WTC11 (cell line): ENCODE measurements at regions not wholly inside any gene's neighbourhood (a gene's known extent, or its start where the extent isn't known, plus 50 kb on each side); places are given as distances from the start of the nearest gene placed in this dataset.

ENCODE experiments used
- CBFB ChIP-seq: sonication (generic); formaldehyde crosslinking; IDR thresholded peaks from 2 replicates; pipeline ENCODE4 v1.8.1; 2022; ENCODE audit warnings: mild to moderate bottlenecking, low read depth, missing genetic modification reagents
- MAX ChIP-seq: sonication (generic); formaldehyde crosslinking; IDR thresholded peaks from 2 replicates; pipeline ENCODE4 v1.8.0; 2022; ENCODE audit warnings: mild to moderate bottlenecking, missing genetic modification reagents
- MXD4 ChIP-seq: fragments of 250-450 bp; sonication (Bioruptor Pico); IDR thresholded peaks from 2 replicates; pipeline ENCODE4 v1.8.0; 2021; ENCODE audit warnings: mild to moderate bottlenecking, moderate library complexity, borderline replicate concordance
- PREB ChIP-seq: sonication (generic); formaldehyde crosslinking; IDR thresholded peaks from 2 replicates; pipeline ENCODE4 v1.8.1; 2022; ENCODE audit warnings: mild to moderate bottlenecking, missing genetic modification reagents, moderate library complexity, borderline replicate concordance
- USF1 ChIP-seq: sonication (generic); formaldehyde crosslinking; IDR thresholded peaks from 2 replicates; pipeline ENCODE4 v1.8.0; 2022; ENCODE audit warnings: mild to moderate bottlenecking, missing genetic modification reagents
- TF ChIP-seq, protein P1 (sequence below): fragments of 200-600 bp; IDR thresholded peaks from 2 replicates; pipeline ENCODE4 v1.8.0; 2022; ENCODE audit warnings: antibody characterized with exemption
- TF ChIP-seq, protein P2 (sequence below): sonication (generic); formaldehyde crosslinking; IDR thresholded peaks from 2 replicates; pipeline ENCODE4 v1.8.1; 2023; ENCODE audit warnings: mild to moderate bottlenecking, missing genetic modification reagents, moderate library complexity

GRCh38 chr11:109769858-109770257 lies 323.3 kb upstream of the ZC3H12C start:
- TF ChIP-seq MAX (no peak), MXD4 (CRISPR knock-in tag) (no peak), USF1 (CRISPR knock-in tag) (no peak), CBFB (CRISPR knock-in tag) (no peak), PREB (CRISPR knock-in tag) (no peak)
- TF ChIP-seq, protein P1, sequence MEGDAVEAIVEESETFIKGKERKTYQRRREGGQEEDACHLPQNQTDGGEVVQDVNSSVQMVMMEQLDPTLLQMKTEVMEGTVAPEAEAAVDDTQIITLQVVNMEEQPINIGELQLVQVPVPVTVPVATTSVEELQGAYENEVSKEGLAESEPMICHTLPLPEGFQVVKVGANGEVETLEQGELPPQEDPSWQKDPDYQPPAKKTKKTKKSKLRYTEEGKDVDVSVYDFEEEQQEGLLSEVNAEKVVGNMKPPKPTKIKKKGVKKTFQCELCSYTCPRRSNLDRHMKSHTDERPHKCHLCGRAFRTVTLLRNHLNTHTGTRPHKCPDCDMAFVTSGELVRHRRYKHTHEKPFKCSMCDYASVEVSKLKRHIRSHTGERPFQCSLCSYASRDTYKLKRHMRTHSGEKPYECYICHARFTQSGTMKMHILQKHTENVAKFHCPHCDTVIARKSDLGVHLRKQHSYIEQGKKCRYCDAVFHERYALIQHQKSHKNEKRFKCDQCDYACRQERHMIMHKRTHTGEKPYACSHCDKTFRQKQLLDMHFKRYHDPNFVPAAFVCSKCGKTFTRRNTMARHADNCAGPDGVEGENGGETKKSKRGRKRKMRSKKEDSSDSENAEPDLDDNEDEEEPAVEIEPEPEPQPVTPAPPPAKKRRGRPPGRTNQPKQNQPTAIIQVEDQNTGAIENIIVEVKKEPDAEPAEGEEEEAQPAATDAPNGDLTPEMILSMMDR, result no peak
- TF ChIP-seq, protein P2, sequence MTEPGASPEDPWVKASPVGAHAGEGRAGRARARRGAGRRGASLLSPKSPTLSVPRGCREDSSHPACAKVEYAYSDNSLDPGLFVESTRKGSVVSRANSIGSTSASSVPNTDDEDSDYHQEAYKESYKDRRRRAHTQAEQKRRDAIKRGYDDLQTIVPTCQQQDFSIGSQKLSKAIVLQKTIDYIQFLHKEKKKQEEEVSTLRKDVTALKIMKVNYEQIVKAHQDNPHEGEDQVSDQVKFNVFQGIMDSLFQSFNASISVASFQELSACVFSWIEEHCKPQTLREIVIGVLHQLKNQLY (CRISPR knock-in tag), result no peak
